Stimulated activated CD4-positive, alpha-beta T cell treated with anti-CD3 and anti-CD28 coated beads, Interleukin-15, amount 100 ng/mL, for 1 hour (primary cell): ENCODE measurements at regions not wholly inside any gene's neighbourhood (a gene's known extent, or its start where the extent isn't known, plus 50 kb on each side); places are given as distances from the start of the nearest gene placed in this dataset.

ENCODE experiments used
- DNase-seq, 2 donors: peaks; one replicate each; pipeline ENCODE4 v3.0.0-alpha.2; 2020; ENCODE audit warnings: low read depth in 1 of 2, low spot score in 1 of 2

GRCh38 chr13:73419186-73419585, 360.4 kb downstream of the KLF5 start:
- no peak for DNase-seq

DNA sequence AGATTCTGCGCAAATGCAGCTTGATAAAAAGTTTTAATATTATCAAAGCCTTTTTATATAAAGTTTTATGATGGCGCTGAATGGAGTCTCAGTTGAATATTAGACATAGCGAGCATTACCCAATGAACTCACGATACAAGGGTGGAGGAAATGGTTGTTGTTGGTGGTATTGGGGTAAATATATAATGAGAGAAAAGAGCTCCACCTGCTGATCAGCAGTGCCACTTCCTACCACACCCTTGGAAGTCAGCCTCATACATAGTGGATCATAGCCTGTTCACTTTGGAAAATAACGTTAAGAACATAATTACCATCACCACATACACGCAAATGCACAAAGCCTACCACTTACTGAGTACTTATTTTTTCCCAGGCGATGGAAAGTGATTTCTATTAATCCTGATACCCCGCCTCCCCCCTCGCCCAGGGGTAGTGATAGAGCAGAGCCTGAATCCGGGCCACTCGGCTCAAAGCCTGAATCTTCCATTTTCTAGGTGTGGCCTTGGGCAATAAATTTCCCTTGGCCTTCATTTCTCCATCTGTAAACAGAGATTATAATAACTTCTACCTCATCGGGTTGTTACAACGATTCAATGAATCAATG, 358.3 kb downstream of the KLF5 start:
- no peak for DNase-seq

DNA sequence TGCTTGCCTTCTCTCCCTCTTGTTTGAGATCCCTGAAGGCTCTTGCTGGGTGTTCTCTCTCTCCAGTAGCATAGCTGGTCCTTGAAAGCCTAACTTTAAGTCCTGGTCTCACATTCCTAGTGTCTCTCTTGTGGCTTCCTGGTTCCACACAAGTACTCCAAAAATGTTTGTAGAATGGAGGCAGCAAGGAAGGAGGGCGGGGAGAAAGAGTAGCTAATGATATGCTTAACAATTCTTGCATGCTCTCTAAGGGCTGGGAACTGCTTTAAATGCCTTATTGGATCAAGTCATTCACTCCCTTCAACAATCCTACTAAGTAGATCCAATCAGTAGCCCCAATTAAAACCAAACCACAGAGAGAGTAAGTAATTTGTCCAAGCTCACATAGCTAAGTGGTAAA, 357.3 kb downstream of the KLF5 start:
- no peak for DNase-seq

DNA sequence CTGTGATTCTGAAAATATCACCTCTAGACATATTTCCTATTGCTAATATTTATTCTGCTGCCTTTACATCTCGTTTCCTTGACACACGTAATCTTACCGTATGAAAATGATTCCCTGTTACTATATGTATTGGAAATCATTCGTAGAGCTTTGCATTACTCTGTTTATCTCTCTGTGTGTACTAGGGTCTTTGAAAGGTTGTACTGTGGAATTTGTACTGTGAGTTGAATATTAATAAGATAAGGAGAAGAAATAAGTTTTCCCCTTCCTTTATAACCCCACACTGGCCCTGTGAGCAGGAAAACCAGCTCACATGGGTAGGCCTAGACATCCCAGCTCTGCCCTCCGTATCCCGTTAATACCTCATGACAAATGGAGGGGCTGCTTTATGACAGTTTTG, 354.9 kb downstream of the KLF5 start:
- no peak for DNase-seq

DNA sequence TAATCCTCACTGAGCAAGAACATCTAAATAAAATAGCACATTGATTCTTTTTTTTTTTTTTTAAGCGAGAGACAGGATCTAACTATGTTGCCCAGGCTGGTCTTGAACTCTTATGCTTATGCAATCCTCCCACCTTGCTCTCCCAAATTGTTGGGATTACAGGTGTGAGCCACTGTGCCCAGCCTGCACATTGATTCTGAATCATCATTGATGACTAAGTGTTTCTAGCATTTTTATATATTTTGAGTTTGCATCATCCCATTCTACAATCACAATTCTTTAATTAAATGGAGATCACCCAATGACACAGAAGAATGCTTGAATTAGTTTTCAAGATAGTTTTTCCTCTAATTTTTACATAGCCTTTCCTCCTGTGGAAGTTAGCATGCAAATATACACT, 354.1 kb downstream of the KLF5 start:
- DNase-seq = no peak

- no peak for DNase-seq
These were observed 352.4 kb downstream of the KLF5 start for GRCh38 chr13:73411067-73411809.

- no peak for DNase-seq
These were observed 347.6 kb downstream of the KLF5 start for GRCh38 chr13:73406454-73406853.

DNA sequence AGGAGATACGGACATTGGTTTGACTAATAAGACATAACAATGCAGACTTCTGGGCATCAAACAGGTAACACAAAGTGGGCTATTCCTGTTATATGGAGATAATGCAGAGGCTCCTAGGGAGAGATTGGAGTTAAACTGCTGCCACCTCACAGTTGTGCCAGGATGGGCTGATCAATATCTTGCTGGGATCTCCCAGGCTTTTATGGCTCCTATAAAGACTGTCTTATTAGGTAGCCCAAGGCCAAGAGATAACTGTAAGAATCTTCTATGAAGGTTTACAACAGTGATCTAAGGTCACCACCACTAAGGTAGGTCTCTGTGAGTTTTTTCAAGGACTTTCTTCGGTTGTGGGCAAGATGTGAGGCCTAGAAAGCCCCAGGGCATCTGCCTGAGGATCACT, 345.8 kb downstream of the KLF5 start:
- DNase-seq = no peak

- no peak for DNase-seq
These were observed 344.7 kb downstream of the KLF5 start for GRCh38 chr13:73403355-73404120.

GRCh38 chr13:73401769-73402168, 343.0 kb downstream of the KLF5 start:
- DNase-seq = no peak

GRCh38 chr13:73399347-73400216, 340.8 kb downstream of the KLF5 start:
- DNase-seq = no peak

GRCh38 chr13:73397496-73398305, 338.9 kb downstream of the KLF5 start:
- no peak for DNase-seq

DNA sequence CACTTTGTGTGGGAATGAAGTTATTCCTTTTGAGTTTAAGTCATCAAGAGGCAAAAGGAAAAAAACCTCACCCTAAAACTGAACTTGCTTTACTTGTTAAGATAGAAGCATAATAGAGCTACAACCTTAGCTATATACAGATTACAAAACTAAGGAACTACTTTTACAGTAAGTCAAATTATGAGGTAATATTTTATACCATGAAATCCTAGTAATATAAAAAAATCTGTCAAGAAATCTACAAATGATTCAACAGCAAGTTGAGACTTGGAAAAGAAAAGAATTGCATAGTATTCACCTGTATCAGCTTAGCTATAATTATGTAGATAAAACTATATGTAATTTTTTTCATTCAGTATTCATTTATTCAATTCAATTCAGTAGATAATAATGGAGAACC, 335.3 kb downstream of the KLF5 start:
- no peak for DNase-seq

GRCh38 chr13:73390100-73390499, 331.3 kb downstream of the KLF5 start:
- no peak for DNase-seq

GRCh38 chr13:73388586-73388985, 329.8 kb downstream of the KLF5 start:
- no peak for DNase-seq

DNA sequence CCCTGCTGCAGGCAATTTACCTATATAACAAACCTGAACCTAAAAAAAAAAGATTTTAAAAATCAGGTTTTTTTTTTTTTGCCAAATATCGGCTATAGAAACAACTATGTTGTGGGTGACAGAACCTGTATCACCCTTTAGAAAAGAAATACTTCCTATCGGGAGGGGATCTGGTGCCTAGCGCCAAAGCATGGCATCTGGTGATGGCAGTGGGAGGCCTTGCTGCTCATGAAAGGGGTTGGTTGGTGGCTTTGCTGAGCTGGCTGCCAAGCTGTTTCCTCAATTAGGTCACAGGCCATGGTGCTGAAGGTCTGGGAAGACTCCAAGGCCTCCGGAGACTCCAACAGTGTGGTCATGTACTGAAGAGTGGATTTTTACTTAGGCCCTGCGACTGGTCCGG, 328.5 kb downstream of the KLF5 start:
- no peak for DNase-seq

GRCh38 chr13:73385848-73386247, 327.0 kb downstream of the KLF5 start:
- DNase-seq = no peak

DNA sequence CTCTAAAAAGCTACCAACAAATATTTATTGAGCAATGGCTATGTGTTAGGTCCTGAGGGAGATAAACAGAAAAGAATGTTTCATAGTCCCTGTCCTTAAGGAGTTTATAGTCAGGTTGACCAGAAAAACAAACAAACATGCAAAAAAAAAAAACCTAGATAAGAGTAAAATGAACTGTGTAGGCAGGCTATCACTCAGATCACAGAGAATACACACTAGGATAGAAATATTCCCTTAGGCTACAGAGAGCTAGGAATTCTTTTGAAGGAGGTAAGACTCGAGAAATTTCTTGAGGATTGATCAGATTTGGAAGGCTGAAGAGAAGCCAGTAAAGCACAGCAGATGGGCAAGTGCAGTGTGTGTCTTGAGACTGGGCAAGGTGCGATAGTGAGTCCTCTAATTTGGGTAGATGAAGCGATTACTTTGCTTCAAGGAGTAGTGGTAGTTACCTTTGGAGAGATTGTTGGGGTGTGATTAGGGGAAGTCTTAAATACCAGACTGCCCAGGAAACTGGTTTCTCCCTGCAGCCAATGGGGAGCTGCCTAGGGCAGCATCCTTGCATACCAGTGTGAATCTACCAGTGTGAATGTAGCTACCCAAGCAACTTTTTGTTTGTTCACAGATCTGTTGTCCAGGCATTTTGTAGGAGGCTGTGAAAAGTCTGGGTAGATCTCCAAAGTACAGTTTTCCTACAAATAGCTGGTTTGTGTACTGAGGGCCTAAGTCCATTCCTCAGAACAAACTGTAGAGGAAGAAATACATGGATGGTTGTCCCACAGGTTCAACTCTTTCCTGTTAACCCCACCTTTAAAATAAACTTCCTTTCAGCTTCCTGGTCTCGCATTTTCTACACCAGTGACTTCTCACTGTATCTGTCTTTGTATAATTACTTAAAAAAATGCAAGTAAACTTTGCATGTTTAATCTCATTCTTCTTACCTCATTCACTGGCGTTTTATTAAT, 314.1 kb downstream of the KLF5 start:
- no peak for DNase-seq

GRCh38 chr13:73370066-73370465, 311.3 kb downstream of the KLF5 start:
- DNase-seq = no peak
